Frontal cortex (tissue), 3 donors: ENCODE measurements at regions not wholly inside any gene's neighbourhood (a gene's known extent, or its start where the extent isn't known, plus 50 kb on each side); places are given as distances from the start of the nearest gene placed in this dataset.

Experiments
- DNase-seq, 2 donors: peaks; one replicate each; pipeline ENCODE4 v3.0.0; 2012; ENCODE audit warnings: low spot score in 2 of 2
- FAIRE-seq: peaks from 2 replicates; lab custom pipeline; 2012; peaks lifted over from hg19 to GRCh38; lab: Jason Lieb, UNC
- donor health status: control.
- donor health status: control.
- donor health status: control.

DNA sequence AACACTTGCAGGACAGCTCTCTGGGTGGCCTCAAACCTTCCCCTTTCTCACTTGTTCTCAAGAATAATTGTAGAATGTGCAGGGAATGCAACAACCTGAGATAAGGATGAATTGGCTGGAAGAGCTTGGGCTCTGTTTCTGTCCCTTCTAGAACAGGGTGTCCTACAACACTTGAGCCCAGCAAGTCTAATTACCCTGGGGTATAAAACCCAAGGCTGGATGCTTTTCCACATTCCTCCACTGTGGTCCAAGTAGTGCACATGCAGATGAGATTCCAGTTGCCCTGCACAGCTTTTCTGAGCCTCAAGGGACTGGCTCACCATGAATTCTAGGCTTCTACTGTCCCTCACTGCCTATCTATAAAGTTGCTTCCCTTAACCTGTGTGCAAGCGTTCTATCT is 140.8 kb upstream of the SPATS2L start:
- DNase-seq (no peak), FAIRE-seq (no peak)

DNA sequence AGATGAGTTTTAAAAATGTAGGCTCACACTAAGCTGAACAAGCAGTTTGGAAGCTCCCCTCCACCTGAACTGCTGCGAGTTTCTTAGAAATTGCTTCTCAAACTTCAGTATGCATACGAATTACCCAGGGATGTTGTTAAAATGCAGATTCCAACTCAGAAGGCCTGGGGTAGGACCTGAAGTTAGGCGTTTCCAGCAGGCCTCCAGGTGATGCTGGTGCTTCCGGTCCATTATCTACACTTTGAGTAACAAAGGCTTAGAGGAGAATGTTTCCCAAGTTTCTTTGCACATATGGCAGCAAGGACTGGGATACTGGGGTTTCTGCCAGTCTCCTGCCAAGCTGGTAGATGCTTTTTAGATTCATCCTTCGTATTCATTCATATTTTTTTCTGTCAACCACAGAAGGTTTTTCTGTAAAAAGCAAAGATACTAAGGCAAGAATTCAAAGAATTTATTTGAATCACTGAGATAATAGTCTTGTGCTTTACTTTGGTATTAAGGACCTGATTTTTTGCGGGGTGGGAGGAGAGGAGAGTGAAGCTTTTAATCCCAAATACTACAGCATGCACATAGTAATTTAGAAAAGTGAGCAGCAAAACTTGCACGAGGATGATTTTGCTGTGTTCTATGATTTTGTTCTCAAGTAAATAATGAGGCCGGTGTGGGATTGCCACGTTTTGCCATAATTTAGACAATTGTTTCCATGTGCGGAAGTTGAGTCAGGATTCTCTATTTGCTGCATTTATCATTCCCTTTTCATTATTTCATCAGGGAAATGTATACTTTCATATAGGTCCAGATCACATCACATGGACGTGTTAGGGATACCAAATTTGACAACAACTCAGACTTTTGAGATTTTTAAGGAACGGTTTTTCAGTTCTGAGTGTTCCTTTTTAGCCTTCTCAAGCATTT is 137.6 kb upstream of the SPATS2L start:
- DNase-seq, result no peak
- no peak for FAIRE-seq

GRCh38 chr2:200170221-200170620 is 136.3 kb upstream of the SPATS2L start:
- no peak for DNase-seq

GRCh38 chr2:200171731-200172482 is 134.6 kb upstream of the SPATS2L start:
- DNase-seq (no peak), FAIRE-seq (no peak)

More at GRCh38 chr2:200170221-200170620, 136.3 kb upstream of the SPATS2L start:
- FAIRE-seq, result no peak

DNA sequence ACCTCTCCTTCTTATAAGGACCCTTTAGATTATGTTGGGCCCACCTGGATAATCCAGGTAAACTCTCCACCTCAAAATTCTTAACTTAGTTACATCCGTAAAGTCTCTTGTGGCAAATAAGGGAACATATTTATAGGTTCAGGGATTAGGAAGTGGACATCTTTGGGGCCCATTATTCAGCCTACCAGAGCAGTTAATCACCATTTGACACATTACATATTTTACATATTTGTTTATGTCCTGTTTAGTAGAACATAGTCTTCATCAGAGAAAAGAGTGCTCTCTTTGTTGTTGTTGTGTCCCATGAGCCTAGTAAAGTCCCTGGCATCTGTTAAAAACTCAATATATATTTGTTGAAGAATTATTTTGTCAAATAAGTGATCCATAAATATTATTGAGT is 134.0 kb upstream of the SPATS2L start:
- DNase-seq (no peak), FAIRE-seq (no peak)

DNA sequence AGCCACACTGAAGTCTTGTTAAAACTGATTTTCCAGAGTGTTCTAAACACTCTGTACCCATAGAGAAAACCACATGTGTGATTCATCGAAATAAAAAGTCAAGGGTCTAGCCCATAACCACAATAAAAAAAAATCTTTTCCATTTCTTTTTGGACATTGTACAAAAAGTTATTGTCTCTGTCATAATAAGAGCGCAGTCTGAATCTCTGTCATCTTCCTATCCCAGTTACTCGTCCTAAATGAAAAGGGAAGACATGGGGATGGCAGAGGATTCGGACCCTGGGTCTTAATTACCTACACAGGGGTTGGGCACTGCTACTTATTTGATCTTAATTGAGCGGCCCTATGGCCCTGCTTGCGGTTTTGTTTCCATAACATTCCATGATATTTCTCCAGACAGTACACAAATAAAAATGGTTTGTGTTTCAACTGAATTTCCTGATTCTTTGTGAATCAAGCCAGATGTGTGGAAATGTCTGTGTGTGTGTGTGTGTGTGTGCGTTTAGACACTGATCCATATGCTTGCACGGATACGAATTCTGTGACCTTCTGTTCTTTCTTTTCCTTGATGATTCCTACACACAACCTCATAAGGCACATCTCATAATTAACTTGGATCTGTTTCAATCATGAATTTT is 133.4 kb upstream of the SPATS2L start:
- DNase-seq (no peak), FAIRE-seq (no peak)

- DNase-seq, result no peak
Observed at GRCh38 chr2:200173691-200174090, 132.8 kb upstream of the SPATS2L start.

DNA sequence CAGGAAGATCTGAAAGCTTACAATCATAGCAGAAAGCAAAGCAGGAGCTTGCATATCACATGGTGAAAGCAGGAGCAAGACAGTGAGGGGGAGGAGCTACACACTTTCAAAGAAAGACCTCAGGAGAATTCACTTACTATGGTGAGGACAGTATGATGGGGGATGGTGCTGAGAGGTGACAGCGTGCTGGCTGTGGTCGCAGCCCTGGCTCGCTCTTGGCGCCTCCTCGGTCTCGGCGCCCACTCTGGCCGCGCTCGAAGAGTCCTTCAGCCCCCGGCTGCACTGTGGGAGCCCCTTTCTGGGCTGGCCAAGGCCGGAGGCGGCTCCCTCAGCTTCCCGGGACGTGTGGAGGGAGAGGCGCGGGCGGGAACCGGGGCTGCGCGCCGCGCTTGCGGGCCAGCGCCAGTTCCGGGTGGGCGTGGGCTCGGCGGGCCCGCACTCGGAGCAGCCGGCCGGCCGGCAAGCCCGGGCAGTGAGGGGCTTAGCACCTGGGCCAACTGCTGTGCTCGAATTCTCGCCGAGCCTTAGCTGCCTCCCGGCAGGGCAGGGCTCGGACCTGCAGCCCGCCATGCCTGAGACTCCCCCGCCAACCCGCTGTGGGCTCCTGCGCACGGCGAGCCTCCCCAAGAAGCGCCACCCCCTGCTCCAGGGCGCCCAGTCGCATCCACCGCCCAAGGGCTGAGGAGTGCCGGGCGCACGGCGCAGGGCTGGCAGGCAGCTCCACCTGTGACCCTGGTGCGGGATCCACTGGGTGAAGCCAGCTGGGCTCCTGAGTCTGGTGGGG is 131.9 kb upstream of the SPATS2L start:
- DNase-seq, result no peak
- FAIRE-seq, result no peak

More at GRCh38 chr2:200173691-200174090, 132.8 kb upstream of the SPATS2L start:
- FAIRE-seq, result no peak

GRCh38 chr2:200177971-200178911 is 128.3 kb upstream of the SPATS2L start:
- FAIRE-seq (no peak), DNase-seq (peak in 1 of 2 donors; percentile 29)

DNA sequence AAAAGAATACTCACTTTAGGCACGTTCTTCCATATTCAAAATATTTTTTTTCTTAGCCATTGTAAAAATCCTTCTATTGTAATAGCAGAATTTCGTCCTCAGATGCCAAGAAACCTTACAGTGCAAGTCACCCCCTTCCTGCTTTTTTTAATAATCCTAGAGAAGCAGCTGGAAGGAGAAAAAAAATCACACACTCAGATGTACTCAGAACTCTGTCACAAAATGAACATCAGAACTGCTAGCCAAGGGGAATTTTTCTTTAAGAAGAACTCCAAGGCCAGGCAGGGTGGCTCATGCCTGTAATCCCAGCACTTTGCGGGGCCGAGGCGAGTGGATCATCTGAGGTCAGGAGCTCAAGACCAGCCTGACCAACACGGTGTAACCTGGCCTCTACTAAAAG is 127.3 kb upstream of the SPATS2L start:
- FAIRE-seq, result no peak
- no peak for DNase-seq

- FAIRE-seq, result no peak
- DNase-seq, result no peak
Observed at GRCh38 chr2:200180943-200181342, 125.5 kb upstream of the SPATS2L start.

DNA sequence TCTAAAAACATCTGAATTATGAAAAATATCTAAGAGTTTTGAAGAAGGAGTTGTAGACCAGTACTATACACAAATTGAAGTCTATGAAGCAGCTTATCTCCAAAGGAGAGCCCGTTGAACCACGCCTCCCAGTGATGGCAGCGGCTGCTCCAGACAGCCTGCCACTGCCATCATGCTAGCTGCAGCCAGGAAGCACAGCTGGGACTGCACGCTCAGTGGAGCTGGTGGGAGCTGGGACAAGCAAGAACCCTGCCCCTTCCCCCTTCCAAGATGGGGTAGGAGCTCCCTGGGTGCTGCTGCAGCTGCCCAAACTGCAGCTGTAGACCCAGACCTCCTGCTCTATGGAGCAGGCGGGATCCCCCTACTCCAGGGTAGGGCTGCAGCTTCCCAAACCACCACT is 124.7 kb upstream of the SPATS2L start:
- no peak for FAIRE-seq

GRCh38 chr2:200184748-200185627 is 121.5 kb upstream of the SPATS2L start:
- FAIRE-seq, result no peak
- DNase-seq, result no peak

More for the DNA sequence above, 124.7 kb upstream of the SPATS2L start:
- DNase-seq, result no peak

DNA sequence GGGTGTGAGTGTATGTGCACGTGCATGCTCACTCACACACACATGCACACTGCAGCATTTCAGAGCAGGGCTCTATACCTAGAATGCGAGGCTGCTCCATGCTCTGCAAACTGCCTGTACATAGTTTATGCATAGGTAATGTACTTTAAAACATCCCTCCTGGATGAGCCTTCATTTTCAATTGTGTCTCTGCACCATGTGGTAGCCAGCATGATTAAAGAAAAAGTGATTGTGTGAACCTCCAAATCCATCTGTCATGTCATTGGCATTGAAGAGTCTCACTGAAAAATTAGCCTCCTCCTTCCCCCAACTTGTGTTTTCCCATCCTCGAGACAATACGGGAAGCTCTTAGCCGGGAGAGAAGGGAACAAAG is 120.9 kb upstream of the SPATS2L start:
- DNase-seq (no peak), FAIRE-seq (no peak)

GRCh38 chr2:200186002-200186401 is 120.5 kb upstream of the SPATS2L start:
- FAIRE-seq, result no peak

DNA sequence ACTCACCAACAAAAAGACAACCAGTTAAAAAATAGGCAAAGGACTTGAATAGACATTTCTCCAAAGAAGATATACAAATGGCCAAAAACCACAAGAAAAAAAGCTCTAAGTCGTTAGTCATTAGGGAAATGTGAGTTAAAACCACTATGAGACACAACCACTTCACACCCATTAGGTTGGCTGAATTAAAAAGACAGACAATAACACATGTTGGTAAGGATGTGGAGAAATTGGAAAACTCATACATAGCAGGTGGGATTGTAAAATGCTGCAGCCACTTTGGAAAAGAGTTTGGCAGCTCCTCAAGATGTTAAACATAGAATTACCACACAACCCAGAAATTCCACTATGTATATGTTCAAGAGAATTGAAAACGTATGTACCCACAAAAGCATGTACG is 117.6 kb upstream of the SPATS2L start:
- FAIRE-seq, result no peak

More at GRCh38 chr2:200186002-200186401, 120.5 kb upstream of the SPATS2L start:
- no peak for DNase-seq

GRCh38 chr2:200189964-200190363 is 116.5 kb upstream of the SPATS2L start:
- DNase-seq (no peak), FAIRE-seq (no peak)

More for the DNA sequence above, 117.6 kb upstream of the SPATS2L start:
- DNase-seq, result no peak

- DNase-seq (no peak), FAIRE-seq (no peak)
Observed at GRCh38 chr2:200193331-200193730, 113.2 kb upstream of the SPATS2L start.
